GM12872 (cell line): ENCODE measurements at regions not wholly inside any gene's neighbourhood (a gene's known extent, or its start where the extent isn't known, plus 50 kb on each side); places are given as distances from the start of the nearest gene placed in this dataset.

ENCODE experiments used
- TF ChIP-seq, protein P1 (sequence below): IDR thresholded peaks from 3 replicates; pipeline ENCODE4 v1.5.1; 2011; ENCODE audit warnings: low read depth, mild to moderate bottlenecking, low read length, moderate library complexity; ENCODE audit not compliant: insufficient read depth

DNA sequence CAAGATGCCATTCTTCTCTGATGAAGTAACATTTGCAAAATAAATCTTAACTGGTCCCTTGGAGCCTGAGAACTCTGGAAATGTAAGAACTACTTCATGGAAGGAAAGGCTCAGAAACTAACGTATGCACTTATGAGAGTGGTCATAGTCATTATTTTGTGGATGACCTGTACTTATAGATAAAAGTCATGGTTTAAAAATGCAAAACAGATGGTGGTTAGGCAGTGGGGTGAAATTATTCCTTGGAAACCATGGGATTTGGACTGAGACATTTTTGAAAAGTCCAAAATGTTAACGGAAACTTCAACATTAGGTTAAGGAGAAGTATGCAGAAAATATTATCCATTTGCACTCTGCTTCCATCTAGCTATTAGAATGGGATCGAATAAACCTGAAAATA, 223.0 kb downstream of the ICOS start:
- TF ChIP-seq, protein P1, sequence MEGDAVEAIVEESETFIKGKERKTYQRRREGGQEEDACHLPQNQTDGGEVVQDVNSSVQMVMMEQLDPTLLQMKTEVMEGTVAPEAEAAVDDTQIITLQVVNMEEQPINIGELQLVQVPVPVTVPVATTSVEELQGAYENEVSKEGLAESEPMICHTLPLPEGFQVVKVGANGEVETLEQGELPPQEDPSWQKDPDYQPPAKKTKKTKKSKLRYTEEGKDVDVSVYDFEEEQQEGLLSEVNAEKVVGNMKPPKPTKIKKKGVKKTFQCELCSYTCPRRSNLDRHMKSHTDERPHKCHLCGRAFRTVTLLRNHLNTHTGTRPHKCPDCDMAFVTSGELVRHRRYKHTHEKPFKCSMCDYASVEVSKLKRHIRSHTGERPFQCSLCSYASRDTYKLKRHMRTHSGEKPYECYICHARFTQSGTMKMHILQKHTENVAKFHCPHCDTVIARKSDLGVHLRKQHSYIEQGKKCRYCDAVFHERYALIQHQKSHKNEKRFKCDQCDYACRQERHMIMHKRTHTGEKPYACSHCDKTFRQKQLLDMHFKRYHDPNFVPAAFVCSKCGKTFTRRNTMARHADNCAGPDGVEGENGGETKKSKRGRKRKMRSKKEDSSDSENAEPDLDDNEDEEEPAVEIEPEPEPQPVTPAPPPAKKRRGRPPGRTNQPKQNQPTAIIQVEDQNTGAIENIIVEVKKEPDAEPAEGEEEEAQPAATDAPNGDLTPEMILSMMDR = no peak

DNA sequence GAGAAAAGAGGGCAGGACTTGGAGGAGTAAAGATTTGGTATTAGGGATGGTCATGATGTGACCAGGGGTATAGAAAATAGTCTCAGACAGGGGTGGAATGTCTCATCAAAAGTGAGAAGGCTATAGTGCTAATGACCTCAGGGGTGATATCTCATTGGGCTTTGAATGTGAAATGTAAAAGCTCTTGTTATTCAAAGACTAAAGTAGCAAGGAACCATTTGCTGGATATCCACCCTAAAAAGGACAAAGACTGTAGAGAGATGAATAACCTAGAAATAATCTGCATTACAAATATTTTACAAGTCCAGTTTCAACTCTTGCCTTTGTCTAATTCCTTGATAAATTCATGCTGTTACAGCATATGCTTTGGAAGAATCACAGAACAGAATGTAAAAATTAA, 224.4 kb downstream of the ICOS start:
- TF ChIP-seq, protein P1 = no peak

DNA sequence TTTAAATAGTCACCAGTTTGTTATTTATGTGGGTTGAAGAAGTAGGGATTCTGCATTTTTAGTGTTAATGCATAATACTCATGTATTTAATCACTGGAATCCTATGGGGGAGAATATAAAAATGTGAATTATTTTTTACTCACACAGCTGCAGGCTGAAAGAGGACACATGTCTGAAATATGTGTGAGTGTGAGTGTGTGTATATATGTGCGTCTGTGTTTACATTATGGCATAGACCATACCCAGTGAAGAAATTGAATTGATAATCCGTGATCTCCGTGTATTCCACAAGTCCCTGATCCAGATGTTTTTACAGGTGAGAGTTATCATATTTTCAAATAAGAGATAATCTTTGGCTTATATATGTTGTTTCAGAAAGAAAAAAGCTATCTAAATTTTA, 225.3 kb downstream of the ICOS start:
- TF ChIP-seq, protein P1 = no peak

DNA sequence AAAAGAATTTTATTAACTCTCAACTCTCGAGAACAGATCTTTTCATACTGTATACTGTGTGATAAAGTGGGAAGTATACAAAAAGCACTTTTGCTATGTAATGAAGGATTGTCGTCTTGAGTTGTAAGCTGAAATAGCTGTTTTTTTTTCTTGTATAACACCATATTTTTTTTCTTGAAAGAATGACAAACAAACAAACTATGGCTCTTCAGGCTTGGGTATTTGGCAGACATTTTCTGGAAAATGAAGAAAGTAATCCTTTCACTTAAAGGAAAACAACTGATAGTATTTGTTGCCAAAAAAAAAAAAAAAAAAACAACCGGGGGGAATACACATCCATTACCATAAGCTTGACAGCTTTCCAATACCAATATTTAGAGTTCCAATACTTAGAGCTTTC, 230.4 kb downstream of the ICOS start:
- TF ChIP-seq, protein P1 = no peak

DNA sequence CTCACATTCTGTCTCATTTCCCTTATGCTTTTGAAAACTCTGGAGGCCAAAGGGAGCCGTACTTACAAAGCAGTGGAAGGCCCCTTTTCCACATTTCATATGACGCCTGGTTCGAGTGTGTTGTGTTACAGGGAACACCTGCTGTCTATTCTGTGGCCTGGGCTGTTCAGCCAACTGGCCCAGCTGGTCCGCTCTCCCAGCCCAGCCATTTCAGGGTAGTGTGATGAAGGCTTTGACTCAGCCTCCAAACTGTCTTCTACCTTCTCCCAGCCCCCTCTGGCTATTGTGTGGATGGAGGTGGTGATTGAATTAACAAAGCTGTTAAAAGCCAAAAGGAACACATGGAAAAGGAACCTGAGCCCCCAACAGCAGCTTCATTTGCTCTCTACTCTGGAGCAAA, 233.8 kb downstream of the ICOS start:
- TF ChIP-seq, protein P1 = no peak

DNA sequence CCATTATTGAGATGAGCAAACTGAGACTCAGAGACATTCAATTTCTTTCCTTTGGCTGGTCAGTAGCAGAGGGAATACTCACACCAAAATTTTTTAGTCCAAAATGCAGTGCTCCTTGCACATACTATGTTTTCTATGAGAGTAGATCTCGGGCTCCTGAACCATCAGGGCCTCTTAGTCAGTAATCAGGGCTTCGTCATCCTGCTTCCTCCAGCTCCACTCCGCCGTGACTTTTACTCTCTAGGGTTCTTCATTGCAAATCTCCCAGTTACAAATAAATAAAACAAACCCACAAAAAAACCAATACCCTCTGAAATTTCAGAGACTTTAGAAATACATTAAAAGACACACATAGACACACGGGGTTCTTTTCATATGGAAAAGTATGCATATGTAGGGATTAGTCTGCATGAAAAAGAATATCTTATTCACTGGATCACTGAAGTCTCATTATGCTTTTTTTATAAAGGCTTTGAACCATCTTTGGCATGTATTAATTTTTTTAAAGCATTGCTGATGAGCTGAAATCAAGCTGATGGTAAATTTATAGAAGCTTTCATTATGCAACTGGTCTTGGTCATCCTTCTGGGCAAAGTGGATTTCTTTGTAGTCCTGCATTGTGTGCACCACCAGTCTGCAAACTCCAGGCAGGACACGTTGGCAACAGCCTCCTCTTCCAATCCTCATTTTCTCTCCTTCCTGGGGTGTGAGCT, 235.0 kb downstream of the ICOS start:
- TF ChIP-seq, protein P1 = no peak

DNA sequence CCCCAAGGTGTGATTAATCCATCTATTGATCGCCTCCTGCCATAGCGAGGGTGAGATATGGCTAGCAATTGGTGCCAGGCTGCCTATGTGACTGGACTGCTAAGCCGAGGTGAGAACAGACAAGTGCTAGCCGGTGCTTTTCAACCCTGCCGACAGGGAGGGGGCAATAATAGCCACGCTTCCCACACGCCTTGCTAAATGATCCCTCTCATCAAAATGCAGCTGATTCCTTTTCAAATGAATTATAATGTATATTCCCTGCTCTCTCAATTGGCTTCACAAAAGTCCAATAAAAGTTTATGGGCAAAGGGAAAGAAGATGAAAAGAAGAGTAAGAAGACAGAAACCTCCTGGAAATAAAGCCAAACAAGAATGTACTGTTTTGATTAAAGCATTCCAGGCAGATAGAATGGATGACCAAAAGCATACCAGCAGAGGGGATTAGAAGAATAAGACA, 235.6 kb downstream of the ICOS start:
- TF ChIP-seq, protein P1 = no peak

DNA sequence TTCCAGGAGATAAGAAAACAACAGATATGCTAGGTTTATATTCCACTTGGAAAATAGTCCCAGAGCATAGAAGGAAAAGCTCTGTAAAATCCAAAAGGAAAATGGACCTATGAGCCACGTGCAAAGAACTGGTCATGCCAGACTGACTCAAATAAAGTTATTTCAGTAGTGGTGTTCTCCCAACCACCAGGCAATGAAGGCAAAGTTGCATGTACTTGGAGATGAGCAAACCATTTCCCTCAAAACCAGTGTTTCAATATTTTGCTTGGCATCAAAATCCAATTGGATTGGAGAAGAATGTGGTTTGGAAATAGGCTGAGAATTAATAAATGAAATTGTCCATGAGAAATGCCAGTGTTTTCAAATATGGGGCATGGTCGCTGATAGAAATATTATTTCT, 237.5 kb downstream of the ICOS start:
- TF ChIP-seq, protein P1 = no peak
